ENCODE measurements at regions not wholly inside any gene's neighbourhood (a gene's known extent, or its start where the extent isn't known, plus 50 kb on each side); places are given as distances from the start of the nearest gene placed in this dataset.

GRCh38 chr4:125461676-125462363, 147.1 kb downstream of the FAT4 start:
- no peak for ATAC-seq (replicated peaks)
- Mint-ChIP-seq H3K9me3 (no peaks in the 10 kb centered on the region), H3K4me3 (no peak overlapping the region)

GRCh38 chr4:125464146-125464545, 149.4 kb downstream of the FAT4 start:
- Mint-ChIP-seq H3K27ac (no peak overlapping the region), H3K9me3 (no peaks in the 10 kb centered on the region), H3K4me1 (no peaks in the 10 kb centered on the region), H3K27me3 (no peaks in the 10 kb centered on the region), H3K36me3 (ENCODE audit: low read depth) (no peaks in the 10 kb centered on the region), H3K4me3 (no peak overlapping the region)
- ATAC-seq (replicated peaks), result no peak

More at GRCh38 chr4:125461676-125462363, 147.1 kb downstream of the FAT4 start:
- H3K27me3 Mint-ChIP-seq, result no peaks in the 10 kb centered on the region
- H3K4me1 Mint-ChIP-seq, result no peaks in the 10 kb centered on the region
- H3K36me3 Mint-ChIP-seq (ENCODE audit: low read depth), result no peaks in the 10 kb centered on the region
- H3K27ac Mint-ChIP-seq, result no peak overlapping the region

DNA sequence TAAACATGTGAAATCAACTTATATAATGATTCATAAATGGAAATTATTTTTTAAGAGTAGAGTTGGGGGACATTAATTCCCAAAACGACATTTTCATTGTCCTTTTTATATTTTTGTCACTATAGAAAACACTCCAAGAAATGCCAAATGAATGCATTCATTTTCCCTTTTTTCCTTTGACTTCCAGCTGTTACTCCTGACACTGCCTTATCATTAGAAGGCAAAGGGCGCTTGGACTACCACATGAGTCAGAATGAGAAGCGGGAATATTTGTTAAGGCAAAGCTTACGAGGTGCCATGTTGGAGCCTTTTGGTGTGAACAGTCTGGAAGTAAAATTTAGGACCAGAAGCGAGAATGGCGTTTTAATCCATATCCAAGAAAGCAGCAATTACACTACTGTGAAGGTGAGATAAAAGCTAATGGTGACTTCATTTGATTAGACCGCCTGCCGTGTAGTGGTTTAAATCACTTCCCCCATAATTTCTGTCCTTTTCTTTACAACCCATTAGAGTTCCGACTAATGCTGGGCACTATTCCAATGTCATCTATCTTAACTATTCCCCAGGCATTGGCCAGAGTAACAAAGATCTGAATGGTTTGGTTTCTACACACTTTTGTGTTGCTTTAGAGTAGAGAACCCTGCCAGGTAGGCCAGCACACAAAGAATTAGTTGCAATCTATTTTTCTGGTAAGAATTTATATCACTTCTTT, 166.7 kb downstream of the FAT4 start:
- Mint-ChIP-seq H3K4me1 (no peaks in the 10 kb centered on the region), H3K27ac (no peak overlapping the region), H3K36me3 (ENCODE audit: low read depth) (no peaks in the 10 kb centered on the region), H3K9me3 (no peaks in the 10 kb centered on the region), H3K27me3 (no peaks in the 10 kb centered on the region), H3K4me3 (no peak overlapping the region)
- no peak for ATAC-seq (replicated peaks)

GRCh38 chr4:125482822-125483221, 168.1 kb downstream of the FAT4 start:
- Mint-ChIP-seq H3K36me3 (ENCODE audit: low read depth) (no peaks in the 10 kb centered on the region), H3K27ac (no peak overlapping the region), H3K4me1 (no peaks in the 10 kb centered on the region), H3K27me3 (no peaks in the 10 kb centered on the region), H3K9me3 (no peaks in the 10 kb centered on the region), H3K4me3 (no peak overlapping the region)
- ATAC-seq (replicated peaks), result no peak

- Mint-ChIP-seq H3K4me1 (no peaks in the 10 kb centered on the region), H3K27me3 (no peaks in the 10 kb centered on the region), H3K4me3 (no peak overlapping the region), H3K36me3 (ENCODE audit: low read depth) (no peaks in the 10 kb centered on the region), H3K27ac (no peak overlapping the region), H3K9me3 (peaks cover 2% of the 10 kb centered on the region)
- ATAC-seq (replicated peaks), result no peak
Measured at GRCh38 chr4:125483278-125483677, 168.5 kb downstream of the FAT4 start.

- no peak overlapping the region for H3K4me3 Mint-ChIP-seq
- H3K36me3 Mint-ChIP-seq (ENCODE audit: low read depth), result no peaks in the 10 kb centered on the region
- H3K9me3 Mint-ChIP-seq, result peaks cover 8% of the 10 kb centered on the region
- H3K27ac Mint-ChIP-seq, result no peak overlapping the region
- H3K27me3 Mint-ChIP-seq, result no peaks in the 10 kb centered on the region
- ATAC-seq (replicated peaks), result no peak
- H3K4me1 Mint-ChIP-seq, result no peaks in the 10 kb centered on the region
Measured at GRCh38 chr4:125484912-125485311, 170.2 kb downstream of the FAT4 start.

DNA sequence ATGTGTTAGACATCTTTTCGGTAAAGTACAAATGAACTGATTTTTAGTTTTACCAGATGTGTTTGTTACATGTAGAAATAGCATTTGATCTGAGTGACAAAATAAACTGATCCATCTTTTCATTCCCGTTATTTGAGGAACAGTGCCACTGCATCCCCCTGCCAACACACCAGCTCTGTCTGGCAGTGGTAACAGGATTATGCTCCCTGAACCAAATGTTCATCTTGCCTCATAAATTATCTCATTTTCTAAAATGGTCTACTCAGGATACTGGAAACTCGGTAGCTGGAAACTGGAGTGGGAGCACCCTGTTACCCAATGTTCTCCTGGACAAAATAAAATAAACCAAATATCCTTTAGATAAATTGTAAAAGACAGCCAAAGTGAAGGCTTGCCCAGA, 171.6 kb downstream of the FAT4 start:
- Mint-ChIP-seq H3K36me3 (ENCODE audit: low read depth) (no peaks in the 10 kb centered on the region), H3K27me3 (no peaks in the 10 kb centered on the region), H3K4me3 (no peak overlapping the region), H3K4me1 (no peaks in the 10 kb centered on the region), H3K9me3 (peaks cover 8% of the 10 kb centered on the region), H3K27ac (no peak overlapping the region)
- ATAC-seq (replicated peaks), result no peak

DNA sequence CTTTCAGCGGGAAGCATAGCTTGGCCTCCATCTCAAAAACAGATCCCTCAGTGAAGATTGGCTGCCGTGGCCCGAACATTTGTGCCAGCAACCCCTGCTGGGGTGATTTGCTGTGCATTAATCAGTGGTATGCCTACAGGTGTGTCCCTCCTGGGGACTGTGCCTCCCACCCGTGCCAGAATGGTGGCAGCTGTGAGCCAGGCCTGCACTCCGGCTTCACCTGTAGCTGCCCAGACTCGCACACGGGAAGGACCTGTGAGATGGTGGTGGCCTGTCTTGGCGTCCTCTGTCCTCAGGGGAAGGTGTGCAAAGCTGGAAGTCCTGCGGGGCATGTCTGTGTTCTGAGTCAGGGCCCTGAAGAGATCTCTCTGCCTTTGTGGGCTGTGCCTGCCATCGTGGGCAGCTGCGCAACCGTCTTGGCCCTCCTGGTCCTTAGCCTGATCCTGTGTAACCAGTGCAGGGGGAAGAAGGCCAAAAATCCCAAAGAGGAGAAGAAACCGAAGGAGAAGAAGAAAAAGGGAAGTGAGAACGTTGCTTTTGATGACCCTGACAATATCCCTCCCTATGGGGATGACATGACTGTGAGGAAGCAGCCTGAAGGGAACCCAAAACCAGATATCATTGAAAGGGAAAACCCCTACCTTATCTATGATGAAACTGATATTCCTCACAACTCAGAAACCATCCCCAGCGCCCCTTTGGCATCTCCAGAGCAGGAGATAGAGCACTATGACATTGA, 175.4 kb downstream of the FAT4 start:
- Mint-ChIP-seq H3K4me1 (no peaks in the 10 kb centered on the region), H3K27ac (no peak overlapping the region), H3K9me3 (peaks cover 8% of the 10 kb centered on the region), H3K27me3 (no peaks in the 10 kb centered on the region), H3K4me3 (no peak overlapping the region), H3K36me3 (ENCODE audit: low read depth) (no peaks in the 10 kb centered on the region)
- ATAC-seq (replicated peaks), result no peak

DNA sequence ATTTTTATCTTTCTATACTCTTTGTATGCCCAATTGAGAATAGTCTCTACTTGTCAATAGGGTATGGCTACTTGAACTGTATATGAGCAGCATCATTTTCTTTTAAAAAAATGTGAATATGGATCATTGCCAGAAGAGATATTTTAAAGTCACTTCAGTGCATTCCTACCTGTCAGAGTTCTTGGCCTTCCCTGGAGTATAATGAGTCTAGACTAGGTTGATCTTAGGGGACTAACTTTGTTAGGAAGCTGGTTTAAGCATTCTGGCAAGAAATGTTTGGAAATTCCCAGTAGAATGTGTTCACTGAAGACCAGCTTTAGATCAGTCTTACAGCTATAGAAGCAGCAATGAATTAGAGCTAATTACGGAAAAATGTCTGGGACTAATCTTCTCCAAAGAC, 178.2 kb downstream of the FAT4 start:
- Mint-ChIP-seq H3K4me1 (no peaks in the 10 kb centered on the region), H3K9me3 (peaks cover 8% of the 10 kb centered on the region), H3K4me3 (no peak overlapping the region), H3K27ac (no peak overlapping the region), H3K36me3 (ENCODE audit: low read depth) (no peaks in the 10 kb centered on the region), H3K27me3 (no peaks in the 10 kb centered on the region)
- no peak for ATAC-seq (replicated peaks)

DNA sequence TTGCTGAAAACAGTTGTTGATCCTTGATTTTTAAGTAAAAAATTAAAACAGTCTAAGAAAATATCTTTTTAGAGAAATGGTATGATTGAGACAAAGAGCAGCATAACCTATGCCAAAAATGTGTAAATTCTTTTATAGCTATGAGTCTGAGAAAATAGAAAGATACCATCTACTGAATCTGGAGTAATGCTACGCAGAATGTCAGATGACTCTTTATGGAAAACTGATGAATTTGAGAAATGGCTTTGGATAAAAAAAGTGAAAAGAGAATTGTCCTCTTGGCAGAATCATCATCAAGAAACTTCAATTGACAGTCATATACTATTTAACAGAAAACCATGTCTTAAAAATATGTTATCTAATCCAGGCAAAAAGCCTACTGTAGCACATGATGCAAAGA, 183.1 kb downstream of the FAT4 start:
- Mint-ChIP-seq H3K9me3 (peaks cover 11% of the 10 kb centered on the region), H3K4me3 (no peak overlapping the region), H3K27me3 (no peaks in the 10 kb centered on the region), H3K27ac (no peak overlapping the region), H3K36me3 (ENCODE audit: low read depth) (no peaks in the 10 kb centered on the region), H3K4me1 (no peaks in the 10 kb centered on the region)
- no peak for ATAC-seq (replicated peaks)

- Mint-ChIP-seq H3K27me3 (no peaks in the 10 kb centered on the region), H3K4me1 (no peaks in the 10 kb centered on the region), H3K27ac (no peak overlapping the region), H3K4me3 (no peak overlapping the region), H3K9me3 (peaks cover 13% of the 10 kb centered on the region), H3K36me3 (ENCODE audit: low read depth) (no peaks in the 10 kb centered on the region)
- ATAC-seq (replicated peaks), result no peak
Measured at GRCh38 chr4:125498981-125499380, 184.2 kb downstream of the FAT4 start.

DNA sequence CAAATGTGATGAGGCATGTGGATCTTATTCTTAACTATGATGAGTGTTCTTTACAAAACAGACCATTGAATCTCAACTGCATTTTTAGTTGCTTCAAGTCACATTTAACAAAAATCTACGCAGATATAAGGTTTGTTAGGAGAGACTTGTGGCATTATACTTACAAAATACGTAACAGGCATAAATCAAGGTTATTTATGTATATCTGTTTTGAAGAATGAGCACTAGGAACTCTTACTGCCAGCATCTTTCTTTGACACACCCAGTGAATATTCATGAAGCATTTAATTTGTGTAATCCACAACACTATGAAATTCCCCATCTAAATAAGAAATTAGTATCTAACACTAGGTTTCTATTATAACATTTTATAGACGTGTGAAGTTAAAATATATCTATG, 186.3 kb downstream of the FAT4 start:
- ATAC-seq (replicated peaks), result no peak
- Mint-ChIP-seq H3K27me3 (no peaks in the 10 kb centered on the region), H3K4me3 (no peak overlapping the region), H3K9me3 (peaks cover 19% of the 10 kb centered on the region), H3K27ac (no peak overlapping the region), H3K4me1 (no peaks in the 10 kb centered on the region), H3K36me3 (ENCODE audit: low read depth) (no peaks in the 10 kb centered on the region)

- Mint-ChIP-seq H3K27me3 (no peaks in the 10 kb centered on the region), H3K4me3 (no peak overlapping the region), H3K27ac (no peak overlapping the region), H3K36me3 (ENCODE audit: low read depth) (no peaks in the 10 kb centered on the region), H3K9me3 (peaks cover 19% of the 10 kb centered on the region), H3K4me1 (no peaks in the 10 kb centered on the region)
- no peak for ATAC-seq (replicated peaks)
Measured at GRCh38 chr4:125501568-125501967, 186.8 kb downstream of the FAT4 start.

DNA sequence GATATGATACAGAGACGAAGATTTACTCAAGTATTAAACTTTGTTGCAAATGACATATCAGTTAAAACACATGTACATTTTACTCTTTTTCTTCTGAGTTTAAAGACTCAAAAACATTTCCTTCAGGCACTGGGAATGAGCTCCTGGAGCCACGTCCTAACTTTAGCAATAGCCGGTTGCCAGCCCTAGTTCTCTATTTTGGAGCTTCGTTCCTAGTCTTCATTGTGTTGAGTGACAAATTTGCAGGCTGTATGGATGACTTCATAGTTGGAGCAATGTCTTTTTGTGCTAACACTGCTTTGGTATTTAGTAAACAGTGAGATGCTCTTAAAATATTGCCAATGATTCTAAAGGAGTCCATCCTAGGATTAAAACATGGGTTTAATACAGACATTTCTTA, 190.9 kb downstream of the FAT4 start:
- Mint-ChIP-seq H3K36me3 (ENCODE audit: low read depth) (no peaks in the 10 kb centered on the region), H3K27ac (no peak overlapping the region)

DNA sequence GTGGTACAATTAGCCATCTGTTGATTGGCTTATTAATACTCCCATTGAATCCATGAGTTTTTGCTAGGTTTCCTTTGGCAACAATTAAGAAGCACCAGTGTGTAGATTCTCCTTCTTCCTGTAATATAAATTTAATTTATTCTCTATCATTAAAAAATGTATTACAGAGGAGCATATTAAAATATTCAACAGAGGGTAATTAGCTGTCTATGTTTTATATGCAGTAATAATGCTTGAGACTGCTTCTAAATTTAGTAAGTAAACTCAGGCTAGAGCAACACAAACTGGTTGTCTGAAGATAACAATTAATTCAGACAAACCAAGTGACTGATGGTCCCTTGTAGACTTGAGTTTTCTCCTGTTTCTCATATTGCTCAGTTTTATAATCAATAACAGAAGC, 192.4 kb downstream of the FAT4 start:
- Mint-ChIP-seq H3K36me3 (ENCODE audit: low read depth) (no peaks in the 10 kb centered on the region), H3K9me3 (peaks cover 15% of the 10 kb centered on the region), H3K27me3 (no peaks in the 10 kb centered on the region), H3K4me1 (no peaks in the 10 kb centered on the region), H3K4me3 (no peak overlapping the region), H3K27ac (no peak overlapping the region)
- ATAC-seq (replicated peaks), result no peak

More for the DNA sequence above, 190.9 kb downstream of the FAT4 start:
- Mint-ChIP-seq H3K9me3 (peaks cover 20% of the 10 kb centered on the region), H3K4me1 (no peaks in the 10 kb centered on the region), H3K4me3 (no peak overlapping the region), H3K27me3 (no peaks in the 10 kb centered on the region)
- no peak for ATAC-seq (replicated peaks)
